ENCODE measurements at regions not wholly inside any gene's neighbourhood (a gene's known extent, or its start where the extent isn't known, plus 50 kb on each side); places are given as distances from the start of the nearest gene placed in this dataset.
"Not testable (repeated sequence)": the region's sequence is repeated elsewhere in the genome, so short reads cannot be mapped to it uniquely, and the experiment has no call there.

- DNase-seq (ENCODE audit: low read depth): peak; percentile 5
Observed at GRCh38 chr16:19980632-19981265, 92.9 kb downstream of the GPR139 start.

- DNase-seq (ENCODE audit: low read depth): no peak
Observed at GRCh38 chr16:19979638-19980037, 94.1 kb downstream of the GPR139 start.

- no peak for DNase-seq (ENCODE audit: low read depth)
Observed at GRCh38 chr16:19974607-19975006, 90.0 kb upstream of the GPRC5B start.

- no peak for DNase-seq (ENCODE audit: low read depth)
Observed at GRCh38 chr16:19972111-19972510, 87.5 kb upstream of the GPRC5B start.

GRCh38 chr16:19968891-19969683 lies 84.4 kb upstream of the GPRC5B start:
- DNase-seq (ENCODE audit: low read depth): no peak

GRCh38 chr16:19967963-19968362 lies 83.3 kb upstream of the GPRC5B start:
- no peak for DNase-seq (ENCODE audit: low read depth)

GRCh38 chr16:19967561-19967960 lies 82.9 kb upstream of the GPRC5B start:
- DNase-seq (ENCODE audit: low read depth): no peak

GRCh38 chr16:19963301-19963700 lies 78.7 kb upstream of the GPRC5B start:
- DNase-seq (ENCODE audit: low read depth): no peak

- DNase-seq (ENCODE audit: low read depth): no peak
Observed at GRCh38 chr16:19960183-19960582, 75.5 kb upstream of the GPRC5B start.

- DNase-seq (ENCODE audit: low read depth): no peak
Observed at GRCh38 chr16:19959736-19960135, 75.1 kb upstream of the GPRC5B start.

GRCh38 chr16:19955896-19956295 lies 71.2 kb upstream of the GPRC5B start:
- DNase-seq (ENCODE audit: low read depth): not testable (repeated sequence)

GRCh38 chr16:19955084-19955483 lies 70.4 kb upstream of the GPRC5B start:
- not testable (repeated sequence) for DNase-seq (ENCODE audit: low read depth)

GRCh38 chr16:19948186-19949104 lies 63.8 kb upstream of the GPRC5B start:
- DNase-seq (ENCODE audit: low read depth): no peak

GRCh38 chr16:19945934-19946333 lies 61.3 kb upstream of the GPRC5B start:
- no peak for DNase-seq (ENCODE audit: low read depth)

GRCh38 chr16:19940195-19940594 lies 55.5 kb upstream of the GPRC5B start:
- DNase-seq (ENCODE audit: low read depth): no peak

- no peak for DNase-seq (ENCODE audit: low read depth)
Observed at GRCh38 chr16:19939553-19939952, 54.9 kb upstream of the GPRC5B start.

- DNase-seq (ENCODE audit: low read depth): no peak
Observed at GRCh38 chr16:19938536-19938935, 53.9 kb upstream of the GPRC5B start.

GRCh38 chr16:19936441-19936840 lies 51.8 kb upstream of the GPRC5B start:
- DNase-seq (ENCODE audit: low read depth): no peak

GRCh38 chr16:19935694-19936093 lies 51.0 kb upstream of the GPRC5B start:
- DNase-seq (ENCODE audit: low read depth): peak; percentile 39
